Fibroblast of the aortic adventitia (primary cell): ENCODE measurements at regions not wholly inside any gene's neighbourhood (a gene's known extent, or its start where the extent isn't known, plus 50 kb on each side); places are given as distances from the start of the nearest gene placed in this dataset.

ENCODE experiments used
- DNase-seq: peaks from one replicate; pipeline ENCODE4 v3.0.0-alpha.2; 2010; ENCODE audit warnings: low read depth
- H3K4me3 ChIP-seq: 2 replicates; pipeline ENCODE4 v1.5.1; 2011; ENCODE audit warnings: low read depth, mild to moderate bottlenecking, control low read depth, low read length, moderate library complexity
- CTCF ChIP-seq: IDR thresholded peaks from 2 replicates; pipeline ENCODE4 v1.5.1; 2011; ENCODE audit warnings: mild to moderate bottlenecking, low read length, control low read depth, inconsistent platforms; ENCODE audit not compliant: insufficient read depth

- TF ChIP-seq CTCF, result no peak
- no peak overlapping the region for H3K4me3 ChIP-seq
- no peak for DNase-seq
Measured at GRCh38 chr11:121769191-121769590, 316.4 kb upstream of the SORL1-AS1 start.

- no peak overlapping the region for H3K4me3 ChIP-seq
- no peak for TF ChIP-seq CTCF
Measured at GRCh38 chr11:121767433-121767832, 314.7 kb upstream of the SORL1-AS1 start.

GRCh38 chr11:121766991-121767390 is 314.2 kb upstream of the SORL1-AS1 start:
- peak; percentile 10 for DNase-seq
- H3K4me3 ChIP-seq, result no peak overlapping the region

More at GRCh38 chr11:121767433-121767832, 314.7 kb upstream of the SORL1-AS1 start:
- peak; percentile 10 for DNase-seq

GRCh38 chr11:121766166-121766565 is 313.4 kb upstream of the SORL1-AS1 start:
- no peak overlapping the region for H3K4me3 ChIP-seq
- TF ChIP-seq CTCF, result no peak
- DNase-seq, result no peak

More at GRCh38 chr11:121766991-121767390, 314.2 kb upstream of the SORL1-AS1 start:
- TF ChIP-seq CTCF, result no peak

- TF ChIP-seq CTCF, result no peak
- H3K4me3 ChIP-seq, result no peak overlapping the region
- DNase-seq, result no peak
Measured at GRCh38 chr11:121763526-121763925, 310.8 kb upstream of the SORL1-AS1 start.

- DNase-seq, result peak; percentile 63
- TF ChIP-seq CTCF, result peak; percentile 21
- H3K4me3 ChIP-seq, result no peak overlapping the region
Measured at GRCh38 chr11:121762820-121763219, 310.1 kb upstream of the SORL1-AS1 start.

- no peak overlapping the region for H3K4me3 ChIP-seq
- peak; percentile 22 for DNase-seq
- no peak for TF ChIP-seq CTCF
Measured at GRCh38 chr11:121761186-121761585, 308.4 kb upstream of the SORL1-AS1 start.
